Activated T-helper 1 cell treated with anti-CD3 and anti-CD28 coated beads, Interleukin-2, amount 50 U/mL, for 16 hours (primary cell): ENCODE measurements at regions not wholly inside any gene's neighbourhood (a gene's known extent, or its start where the extent isn't known, plus 50 kb on each side); places are given as distances from the start of the nearest gene placed in this dataset.
"Not testable (repeated sequence)": the region's sequence is repeated elsewhere in the genome, so short reads cannot be mapped to it uniquely, and the experiment has no call there.

ENCODE experiments used
- DNase-seq, 2 donors: peaks; one replicate each; pipeline ENCODE4 v3.0.0-alpha.2; 2020; ENCODE audit warnings: low read depth in 1 of 2, low spot score in 1 of 2

- DNase-seq = not testable (repeated sequence)
Observed at GRCh38 chr5:87134513-87134912, 133.2 kb upstream of the RASA1 start.

GRCh38 chr5:87136096-87136495, 131.6 kb upstream of the RASA1 start:
- no peak for DNase-seq

- DNase-seq = no peak
Observed at GRCh38 chr5:87136733-87137132, 130.9 kb upstream of the RASA1 start.

DNA sequence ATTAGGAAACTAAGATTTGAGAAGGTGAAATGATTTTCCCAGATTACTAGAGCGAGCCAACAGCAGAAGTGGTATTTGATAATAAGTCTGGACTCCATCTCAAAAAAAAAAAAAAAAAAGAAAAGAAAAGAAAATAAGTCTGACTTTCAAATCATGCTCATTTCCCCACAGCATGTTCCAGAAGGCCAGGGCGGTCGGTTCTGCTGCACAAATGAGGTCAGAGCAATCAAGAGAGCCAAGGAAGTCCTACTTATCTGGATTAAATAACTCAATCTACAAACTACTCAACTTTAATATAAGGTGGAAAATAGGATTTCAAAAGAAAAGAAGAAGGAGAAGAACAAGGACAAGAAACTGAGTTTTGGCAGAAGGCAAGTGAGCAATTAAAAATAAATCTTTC, 130.4 kb upstream of the RASA1 start:
- DNase-seq = no peak

DNA sequence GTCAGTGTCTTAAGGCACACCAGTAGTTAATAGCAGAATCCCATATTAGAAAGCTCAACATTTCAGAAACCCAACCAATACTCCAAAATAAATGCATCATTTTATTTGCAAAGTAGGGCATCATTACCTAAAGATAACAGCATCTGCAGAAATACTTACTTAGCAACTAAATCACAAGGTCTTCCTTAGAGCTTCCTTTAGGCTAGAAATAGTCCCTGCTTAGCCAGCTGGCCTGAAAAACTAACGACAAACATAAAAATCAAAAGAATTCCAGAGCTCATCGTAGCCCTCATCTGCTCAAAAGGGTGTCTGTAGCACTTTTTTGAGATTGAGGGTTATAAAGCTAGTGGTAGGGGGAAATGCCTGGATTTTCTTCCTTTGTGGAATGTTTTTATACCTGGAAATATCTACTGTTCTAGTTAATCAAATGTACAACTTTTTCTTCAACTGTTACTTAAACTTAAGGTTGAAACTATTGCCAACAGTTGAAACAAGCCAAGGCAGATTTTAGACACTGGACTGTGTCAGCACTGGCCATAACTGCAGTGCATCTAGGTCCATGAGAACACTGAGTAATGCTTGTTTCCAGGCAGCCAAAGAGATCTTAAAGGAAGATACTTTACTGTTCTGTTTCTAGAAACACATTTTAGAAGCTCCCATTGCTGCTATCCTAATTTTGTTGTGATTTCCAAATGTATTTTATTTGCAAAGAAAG, 129.4 kb upstream of the RASA1 start:
- no peak for DNase-seq

- DNase-seq = no peak
Observed at GRCh38 chr5:87139795-87140194, 127.9 kb upstream of the RASA1 start.

DNA sequence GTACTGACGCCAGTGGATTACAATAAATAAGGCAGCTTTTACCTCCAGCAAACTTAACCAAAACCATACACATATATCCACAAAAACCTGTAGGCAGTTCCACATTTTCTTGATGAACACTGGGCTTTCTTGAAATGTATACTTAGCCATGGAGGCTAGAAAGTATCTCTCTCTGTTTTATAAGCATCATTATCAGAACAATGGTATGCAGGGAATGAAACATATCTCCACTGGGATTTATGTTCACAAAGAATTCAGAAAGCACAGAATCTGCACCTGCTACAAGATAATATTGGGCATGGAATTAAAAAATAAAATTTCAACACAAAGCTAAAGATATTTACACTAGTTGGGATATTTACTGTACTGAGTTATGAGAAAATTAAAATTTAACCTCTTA, 126.1 kb upstream of the RASA1 start:
- no peak for DNase-seq

GRCh38 chr5:87145853-87146252, 121.8 kb upstream of the RASA1 start:
- not testable (repeated sequence) for DNase-seq

GRCh38 chr5:87147441-87147840, 120.2 kb upstream of the RASA1 start:
- DNase-seq = no peak

DNA sequence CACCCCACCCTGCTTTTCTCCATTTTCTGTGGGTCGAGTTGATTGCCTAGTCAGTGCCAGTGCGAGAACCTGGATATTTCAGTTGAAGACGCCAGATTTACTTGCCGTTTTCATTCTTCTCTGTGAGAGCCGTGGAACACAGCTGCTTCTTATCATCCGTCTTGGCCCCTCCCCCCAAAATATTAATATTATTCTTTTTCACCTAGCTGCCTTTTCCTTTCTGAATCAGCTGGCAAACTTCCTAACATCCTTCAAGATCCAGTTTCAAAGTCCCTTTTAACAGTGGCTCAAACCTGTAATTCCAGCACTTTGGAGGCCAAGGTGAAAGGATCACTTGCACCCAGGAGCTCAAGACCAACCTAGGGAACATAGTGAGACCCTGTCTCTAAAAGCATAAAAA, 117.1 kb upstream of the RASA1 start:
- no peak for DNase-seq

DNA sequence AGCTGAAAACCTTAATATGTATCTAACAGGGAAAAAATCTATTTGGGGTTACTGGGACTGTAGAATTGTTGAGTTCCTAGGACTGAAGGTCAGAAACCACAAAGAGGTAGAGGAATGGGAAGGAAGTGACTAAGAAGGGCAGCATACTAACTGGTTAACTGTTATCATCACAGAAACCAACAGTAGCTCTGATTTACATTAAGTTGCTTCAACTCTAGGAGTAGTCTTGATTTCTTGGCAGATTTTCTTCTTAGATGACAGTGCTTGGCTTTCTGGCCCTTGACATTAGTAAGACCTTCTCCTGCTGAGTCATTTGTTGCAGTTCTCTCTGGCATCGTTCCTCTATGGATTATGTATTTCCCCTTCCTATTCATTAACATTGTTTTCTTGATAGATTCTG, 116.1 kb upstream of the RASA1 start:
- no peak for DNase-seq

GRCh38 chr5:87152886-87153285, 114.8 kb upstream of the RASA1 start:
- DNase-seq = no peak

DNA sequence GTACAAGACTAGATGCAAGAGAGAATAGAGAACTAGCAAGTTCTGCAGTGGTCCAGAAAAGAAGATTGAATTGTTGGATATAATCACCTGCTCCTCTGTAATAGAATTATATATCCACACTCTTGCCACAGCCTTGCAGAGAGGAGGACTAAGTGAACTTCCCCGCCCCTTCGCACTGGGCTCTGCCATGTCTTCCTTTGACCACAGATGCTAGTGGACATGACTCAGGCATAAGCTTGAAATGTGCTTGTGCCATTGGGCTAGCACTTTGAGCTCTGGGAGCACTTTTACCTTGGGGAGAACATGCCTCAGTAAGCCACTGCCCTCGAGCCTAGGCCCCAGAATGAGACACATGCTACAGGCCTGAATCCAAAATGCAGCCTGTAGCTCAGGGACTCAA, 113.5 kb upstream of the RASA1 start:
- DNase-seq = no peak

DNA sequence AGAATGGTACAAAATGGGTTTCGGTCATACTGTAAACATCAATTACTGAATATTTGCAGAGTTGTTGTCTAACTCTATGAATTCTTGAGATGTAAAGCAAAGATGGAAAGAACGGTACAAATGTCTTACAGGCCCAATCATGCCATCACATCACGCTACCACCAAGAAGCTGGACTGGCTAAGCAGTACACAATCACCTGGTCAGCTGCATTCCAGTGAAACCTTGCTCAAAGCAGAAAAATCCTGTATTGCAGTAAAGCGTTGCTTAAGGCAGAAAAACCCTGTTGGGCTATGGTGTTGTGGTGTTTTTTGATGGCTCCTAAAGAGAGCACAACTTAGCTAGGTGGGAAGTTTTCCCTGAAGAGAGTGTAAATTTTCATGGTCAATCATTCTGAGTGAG, 112.6 kb upstream of the RASA1 start:
- DNase-seq = no peak

GRCh38 chr5:87156631-87157030, 111.1 kb upstream of the RASA1 start:
- no peak for DNase-seq

DNA sequence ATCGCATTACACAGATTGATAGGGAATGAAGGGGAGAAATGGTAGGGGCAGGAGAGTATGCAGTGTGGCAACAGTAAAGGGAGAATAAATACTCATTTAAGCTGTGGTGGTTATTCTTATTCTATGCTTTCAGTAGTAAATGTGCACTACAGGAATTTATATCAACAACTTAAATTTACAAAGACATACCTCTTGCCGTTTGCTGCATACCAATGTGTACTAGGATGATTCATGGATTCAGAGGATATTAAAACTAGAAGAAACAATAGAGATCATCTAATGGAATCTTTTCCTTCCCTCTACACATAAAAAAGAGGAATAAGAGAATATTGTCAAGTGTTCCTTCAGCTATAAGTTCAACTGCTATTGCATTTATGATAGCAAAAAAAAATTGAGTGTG, 103.3 kb upstream of the RASA1 start:
- DNase-seq = no peak

GRCh38 chr5:87169300-87169991, 98.2 kb upstream of the RASA1 start:
- no peak for DNase-seq

GRCh38 chr5:87170799-87171198, 96.9 kb upstream of the RASA1 start:
- no peak for DNase-seq

- DNase-seq = no peak
Observed at GRCh38 chr5:87182649-87183048, 85.0 kb upstream of the RASA1 start.

DNA sequence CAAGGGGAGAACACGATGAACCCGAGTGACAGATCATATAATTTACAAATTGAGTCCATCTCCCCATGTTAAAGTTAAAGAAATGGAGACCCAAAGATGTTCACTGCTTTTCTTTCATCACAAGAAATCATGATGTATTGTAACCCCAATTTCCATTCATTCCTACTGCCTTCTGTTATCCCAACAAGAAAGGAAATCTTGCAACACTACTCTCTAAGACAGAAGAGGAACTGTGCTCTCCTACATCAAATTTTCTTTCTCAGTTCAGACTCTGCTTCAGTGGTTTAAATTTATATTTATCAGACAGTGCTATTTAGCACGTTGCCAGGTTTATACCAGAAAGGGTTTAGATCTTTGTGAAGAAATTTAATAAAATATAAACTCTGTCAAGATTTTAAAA, 83.8 kb upstream of the RASA1 start:
- DNase-seq = no peak

DNA sequence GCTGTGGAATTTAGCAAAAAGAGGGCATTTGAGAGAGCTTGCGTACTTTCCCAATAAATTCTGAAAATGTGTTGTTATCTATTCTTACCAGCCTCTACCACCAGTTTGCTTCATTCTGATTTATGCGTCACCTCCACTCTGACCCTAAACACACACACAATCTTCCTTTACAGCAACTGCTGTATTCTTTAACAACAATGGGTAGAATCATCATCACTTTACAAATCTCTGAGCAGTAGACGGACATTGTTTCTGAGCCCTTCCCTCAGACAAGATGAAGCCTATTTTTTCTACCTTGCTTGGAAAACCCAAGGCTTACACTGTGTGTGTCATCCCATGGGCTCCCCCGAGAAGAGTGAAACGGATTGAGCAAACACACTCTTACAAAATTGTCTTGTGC, 83.1 kb upstream of the RASA1 start:
- no peak for DNase-seq

DNA sequence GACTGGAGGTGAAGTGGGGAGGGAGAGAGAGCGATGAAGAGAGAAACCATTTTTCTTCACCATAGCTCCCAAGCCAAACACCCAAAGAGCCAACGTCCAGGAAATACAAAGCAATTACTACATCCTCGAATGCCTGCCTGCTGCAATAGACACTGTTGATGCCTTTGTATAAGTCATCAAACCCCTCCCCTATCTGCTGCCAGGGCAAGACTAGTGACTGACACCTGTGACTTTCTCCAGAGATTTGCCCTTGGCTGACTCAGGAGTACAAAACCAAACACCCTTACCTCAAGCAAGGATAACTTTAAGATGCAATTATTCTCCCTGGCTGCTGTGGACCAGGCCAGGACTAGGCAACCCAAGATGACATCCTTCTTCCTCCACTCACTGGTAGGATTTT, 81.8 kb upstream of the RASA1 start:
- no peak for DNase-seq

GRCh38 chr5:87188391-87188790, 79.3 kb upstream of the RASA1 start:
- no peak for DNase-seq
